Vagina (tissue), 2 donors: ENCODE measurements at regions not wholly inside any gene's neighbourhood (a gene's known extent, or its start where the extent isn't known, plus 50 kb on each side); places are given as distances from the start of the nearest gene placed in this dataset.

Experiments used
- POLR2A ChIP-seq, 2 donors: fragments of 450-650 bp; IDR thresholded peaks; one replicate each; pipeline ENCODE4 v1.6.1; 2017; ENCODE audit warnings: antibody characterized with exemption in 2 of 2, mild to moderate bottlenecking in 2 of 2, moderate library complexity in 2 of 2
- POLR2AphosphoS5 ChIP-seq, 2 donors: sonication (generic); formaldehyde crosslinking; IDR thresholded peaks; one replicate each; pipeline ENCODE4 v1.9.0; 2017; ENCODE audit warnings: antibody characterized with exemption in 2 of 2, mild to moderate bottlenecking in 2 of 2, low read depth in 1 of 2; ENCODE audit not compliant: insufficient read depth in 1 of 2
- TF ChIP-seq, protein P1 (sequence below), 3 experiments: fragments of 450-650 bp in 2 of 3; fragments of 200-600 bp in 1 of 3; sonication (generic) in 1 of 3; IDR thresholded peaks; one replicate each; pipeline ENCODE4 v1.5.1; 2017 to 2019; ENCODE audit warnings: antibody characterized with exemption in 3 of 3, mild to moderate bottlenecking in 2 of 3, moderate library complexity in 2 of 3

DNA sequence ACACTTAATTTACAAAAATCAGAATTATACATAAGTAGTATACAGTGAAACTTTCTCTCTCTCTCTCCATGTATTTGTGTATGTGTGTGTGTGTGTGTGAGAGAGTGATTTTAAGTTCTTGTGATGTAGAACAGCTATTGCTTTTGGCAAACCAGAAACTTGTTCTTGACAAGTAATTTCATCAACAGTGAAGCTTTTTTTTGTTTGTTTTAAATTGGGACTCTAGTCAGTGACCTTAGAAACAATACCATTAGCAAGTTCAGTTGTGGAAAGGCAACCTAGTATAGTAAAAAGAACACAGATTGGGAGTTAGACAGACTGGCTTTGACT, 319.1 kb downstream of the PTEN start:
- TF ChIP-seq, protein P1, sequence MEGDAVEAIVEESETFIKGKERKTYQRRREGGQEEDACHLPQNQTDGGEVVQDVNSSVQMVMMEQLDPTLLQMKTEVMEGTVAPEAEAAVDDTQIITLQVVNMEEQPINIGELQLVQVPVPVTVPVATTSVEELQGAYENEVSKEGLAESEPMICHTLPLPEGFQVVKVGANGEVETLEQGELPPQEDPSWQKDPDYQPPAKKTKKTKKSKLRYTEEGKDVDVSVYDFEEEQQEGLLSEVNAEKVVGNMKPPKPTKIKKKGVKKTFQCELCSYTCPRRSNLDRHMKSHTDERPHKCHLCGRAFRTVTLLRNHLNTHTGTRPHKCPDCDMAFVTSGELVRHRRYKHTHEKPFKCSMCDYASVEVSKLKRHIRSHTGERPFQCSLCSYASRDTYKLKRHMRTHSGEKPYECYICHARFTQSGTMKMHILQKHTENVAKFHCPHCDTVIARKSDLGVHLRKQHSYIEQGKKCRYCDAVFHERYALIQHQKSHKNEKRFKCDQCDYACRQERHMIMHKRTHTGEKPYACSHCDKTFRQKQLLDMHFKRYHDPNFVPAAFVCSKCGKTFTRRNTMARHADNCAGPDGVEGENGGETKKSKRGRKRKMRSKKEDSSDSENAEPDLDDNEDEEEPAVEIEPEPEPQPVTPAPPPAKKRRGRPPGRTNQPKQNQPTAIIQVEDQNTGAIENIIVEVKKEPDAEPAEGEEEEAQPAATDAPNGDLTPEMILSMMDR (IDR thresholded peaks at IDR 0.05) = no peak
- TF ChIP-seq POLR2A (IDR thresholded peaks at IDR 0.05) (no peak), POLR2AphosphoS5 (IDR thresholded peaks at IDR 0.05; ENCODE audit: insufficient read depth in 1 of 2, low read depth in 1 of 2) (no peak)
